OCI-LY7 (cell line): ENCODE measurements at regions not wholly inside any gene's neighbourhood (a gene's known extent, or its start where the extent isn't known, plus 50 kb on each side); places are given as distances from the start of the nearest gene placed in this dataset.

Source experiments
- BruUV-seq: library from RNA; stranded (reverse); fragments of 400-500 nt; replicated peaks from 2 replicates; lab custom pipeline; 2021; lab: Mats Ljungman, UMichigan
- CTCF ChIA-PET: fragments of 300-600 bp; sonication (Branson Sonifier 250); formaldehyde crosslinking; loops from one replicate; lab custom pipeline; 2022; ENCODE audit warnings: antibody characterized with exemption; ENCODE audit not compliant: unreplicated experiment; lab: Charles Lee
- POLR2A ChIA-PET: fragments of 300-600 bp; sonication (Branson Sonifier 250); formaldehyde crosslinking; loops from one replicate; lab custom pipeline; 2022; ENCODE audit warnings: antibody characterized with exemption; lab: Charles Lee
- DNase-seq: peaks from one replicate; pipeline ENCODE4 v3.0.0-alpha.2; 2015; ENCODE audit warnings: low spot score
- H2AFZ ChIP-seq: fragments of 200-600 bp; sonication (generic), shearing (Covaris generic); 2 replicates; pipeline ENCODE4 v1.6.1; 2014; ENCODE audit warnings: mild to moderate bottlenecking, antibody characterized with exemption, low read length, moderate library complexity
- H3K27ac ChIP-seq: fragments of 200-600 bp; sonication (generic); 2 replicates; pipeline ENCODE4 v1.5.1; 2014; ENCODE audit warnings: mixed run types, low read depth, mild to moderate bottlenecking, moderate library complexity, low read length, inconsistent platforms; ENCODE audit not compliant: poor library complexity, severe bottlenecking
- H3K36me3 ChIP-seq: fragments of 200-600 bp; sonication (generic); 2 replicates; pipeline ENCODE4 v1.6.1; 2014; ENCODE audit warnings: mild to moderate bottlenecking, antibody characterized with exemption, low read length, moderate library complexity, mixed read lengths; ENCODE audit not compliant: insufficient read depth
- H3K4me1 ChIP-seq: fragments of 200-600 bp; sonication (generic); 2 replicates; pipeline ENCODE4 v1.5.1; 2014; ENCODE audit warnings: mild to moderate bottlenecking, low read length; ENCODE audit not compliant: insufficient read depth, poor library complexity, severe bottlenecking
- H3K4me2 ChIP-seq: fragments of 200-600 bp; sonication (generic); 2 replicates; pipeline ENCODE4 v1.6.1; 2014; ENCODE audit warnings: mild to moderate bottlenecking, low read length
- H3K4me3 ChIP-seq: fragments of 200-600 bp; sonication (generic); 2 replicates; pipeline ENCODE4 v1.5.1; 2014; ENCODE audit warnings: mild to moderate bottlenecking, low read depth, low read length; ENCODE audit not compliant: poor library complexity, severe bottlenecking
- H3K79me2 ChIP-seq: fragments of 200-600 bp; sonication (generic); 2 replicates; pipeline ENCODE4 v1.6.1; 2016; ENCODE audit warnings: low read depth, mild to moderate bottlenecking, low read length, moderate library complexity, mixed read lengths; ENCODE audit not compliant: insufficient read depth
- H3K9me2 ChIP-seq: fragments of 200-600 bp; sonication (generic); 2 replicates; pipeline ENCODE4 v1.6.1; 2016; ENCODE audit warnings: mild to moderate bottlenecking, low read length, mixed read lengths; ENCODE audit not compliant: insufficient read depth
- H3K9me3 ChIP-seq: fragments of 200-600 bp; sonication (generic); 2 replicates; pipeline ENCODE4 v1.6.1; 2014; ENCODE audit warnings: mild to moderate bottlenecking, mixed run types, low read length, mixed read lengths
- H4K20me1 ChIP-seq: fragments of 200-600 bp; sonication (generic); 2 replicates; pipeline ENCODE4 v1.6.1; 2014; ENCODE audit warnings: mild to moderate bottlenecking, antibody characterized with exemption, low read length, moderate library complexity, mixed read lengths; ENCODE audit not compliant: insufficient read depth
- CTCF ChIP-seq: fragments of 200-600 bp; sonication (generic); conservative IDR thresholded peaks from 2 replicates; pipeline ENCODE4 v1.5.1; 2014; ENCODE audit warnings: mild to moderate bottlenecking, antibody characterized with exemption, low read length, moderate library complexity, mixed read lengths
- EZH2phosphoT487 ChIP-seq: fragments of 200-600 bp; sonication (generic); IDR thresholded peaks from 2 replicates; pipeline ENCODE4 v1.6.1; 2018; ENCODE audit warnings: low read depth, borderline replicate concordance, mild to moderate bottlenecking, mixed run types, antibody characterized with exemption, low read length, moderate library complexity, mixed read lengths
- intact Hi-C: fragments of 100-400 bp; cut with micrococcal nuclease; formaldehyde crosslinking; loops from one replicate; pipeline ENCODE4 v1.10.0; 2022; ENCODE audit not compliant: unreplicated experiment

GRCh38 chr11:110795112-110795624, 82.9 kb upstream of the ARHGAP20 start:
- TF ChIP-seq CTCF (no peak), EZH2phosphoT487 (no peak)
- Histone ChIP-seq H3K9me2 (no peaks in the 10 kb centered on the region), H3K9me3 (no peaks in the 10 kb centered on the region), H4K20me1 (no peaks in the 10 kb centered on the region), H3K27ac (no peak overlapping the region), H3K36me3 (no peaks in the 10 kb centered on the region), H3K79me2 (no peaks in the 10 kb centered on the region), H2AFZ (no peak overlapping the region), H3K4me1 (no peaks in the 10 kb centered on the region), H3K4me2 (no peak overlapping the region), H3K4me3 (no peak overlapping the region)
- CTCF ChIA-PET = no interaction called here
- POLR2A ChIA-PET = interaction anchor here (0.7 to 1.0 kb wide), 2 partner anchors 9 to 17 kb away, joined by 3 to 5 read pairs; no protein-coding TSS in a partner anchor
- BruUV-seq = no TSS peak
- DNase-seq = no peak
- intact Hi-C loops = no loop called here

- POLR2A ChIA-PET = interaction anchor here (1.6 kb wide), 1 partner anchor 10 kb away, joined by 3 read pairs; no protein-coding TSS in a partner anchor
- CTCF ChIA-PET = no interaction called here
Measured at GRCh38 chr11:110793556-110793955, 81.3 kb upstream of the ARHGAP20 start.

More at GRCh38 chr11:110793556-110793955, 81.3 kb upstream of the ARHGAP20 start:
- no peak overlapping the region for H3K4me2 ChIP-seq
- DNase-seq = no peak
- TF ChIP-seq CTCF (no peak), EZH2phosphoT487 (no peak)
- no peaks in the 10 kb centered on the region for H3K36me3 ChIP-seq
- no peaks in the 10 kb centered on the region for H3K79me2 ChIP-seq
- no peak overlapping the region for H3K4me3 ChIP-seq
- H3K9me2 ChIP-seq = no peaks in the 10 kb centered on the region
- intact Hi-C loops = no loop called here
- H3K4me1 ChIP-seq = no peaks in the 10 kb centered on the region
- H3K27ac ChIP-seq = no peak overlapping the region
- no TSS peak for BruUV-seq
- no peaks in the 10 kb centered on the region for H3K9me3 ChIP-seq
- H4K20me1 ChIP-seq = no peaks in the 10 kb centered on the region
- no peak overlapping the region for H2AFZ ChIP-seq
